ENCODE measurements at regions not wholly inside any gene's neighbourhood (a gene's known extent, or its start where the extent isn't known, plus 50 kb on each side); places are given as distances from the start of the nearest gene placed in this dataset.

- TF ChIP-seq CTCF (IDR thresholded peaks at IDR 0.05) (no peak), POLR2AphosphoS5 (IDR thresholded peaks at IDR 0.05; ENCODE audit: insufficient read depth in 1 of 2, low read depth in 1 of 2) (no peak), POLR2A (IDR thresholded peaks at IDR 0.05) (no peak)
These were observed 152.9 kb upstream of the SPEF2 start for GRCh38 chr5:35464757-35465156.

Measured in vagina (tissue), 2 donors.